ENCODE measurements at regions not wholly inside any gene's neighbourhood (a gene's known extent, or its start where the extent isn't known, plus 50 kb on each side); places are given as distances from the start of the nearest gene placed in this dataset.
"Not testable (repeated sequence)": the region's sequence is repeated elsewhere in the genome, so short reads cannot be mapped to it uniquely, and the experiment has no call there.

GRCh38 chr1:143691971-143692529, 279.7 kb downstream of the FAM72C start:
- no peak for DNase-seq

GRCh38 chr1:143691400-143691891, 280.3 kb downstream of the FAM72C start:
- DNase-seq, result no peak

GRCh38 chr1:143689781-143690180, 282.0 kb downstream of the FAM72C start:
- no peak for DNase-seq

GRCh38 chr1:143680304-143680703, 291.5 kb downstream of the FAM72C start:
- no peak for DNase-seq

GRCh38 chr1:143672983-143673382, 298.8 kb downstream of the FAM72C start:
- no peak for DNase-seq

GRCh38 chr1:143667730-143668129, 304.1 kb downstream of the FAM72C start:
- no peak for DNase-seq

GRCh38 chr1:143666851-143667250, 304.9 kb downstream of the FAM72C start:
- no peak for DNase-seq

- DNase-seq, result no peak
Measured at GRCh38 chr1:143665606-143666005, 306.2 kb downstream of the FAM72C start.

GRCh38 chr1:143663056-143663455, 308.7 kb downstream of the FAM72C start:
- not testable (repeated sequence) for DNase-seq

GRCh38 chr1:143661418-143662101, 310.2 kb downstream of the FAM72C start:
- no peak for DNase-seq

- DNase-seq, result no peak
Measured at GRCh38 chr1:143660354-143660941, 311.3 kb downstream of the FAM72C start.

GRCh38 chr1:143653429-143653802, 318.4 kb downstream of the FAM72C start:
- no peak for DNase-seq

GRCh38 chr1:143652744-143653428, 318.9 kb downstream of the FAM72C start:
- no peak for DNase-seq

- no peak for DNase-seq
Measured at GRCh38 chr1:143652187-143652586, 319.6 kb downstream of the FAM72C start.

GRCh38 chr1:143651350-143651992, 320.3 kb downstream of the FAM72C start:
- DNase-seq, result no peak

GRCh38 chr1:143644035-143644434, 327.8 kb downstream of the FAM72C start:
- not testable (repeated sequence) for DNase-seq

GRCh38 chr1:143643148-143643885, 328.5 kb downstream of the FAM72C start:
- no peak for DNase-seq

GRCh38 chr1:143625886-143626285, 345.9 kb downstream of the FAM72C start:
- no peak for DNase-seq

- no peak for DNase-seq
Measured at GRCh38 chr1:143619851-143620250, 351.9 kb downstream of the FAM72C start.

GRCh38 chr1:143611159-143611558, 360.6 kb downstream of the FAM72C start:
- no peak for DNase-seq

- DNase-seq, result no peak
Measured at GRCh38 chr1:143610196-143610595, 361.6 kb downstream of the FAM72C start.

GRCh38 chr1:143604887-143605286, 366.9 kb downstream of the FAM72C start:
- no peak for DNase-seq

Measured in femur (tissue), 1 donor.